Uterus (tissue), 3 donors: ENCODE measurements at regions not wholly inside any gene's neighbourhood (a gene's known extent, or its start where the extent isn't known, plus 50 kb on each side); places are given as distances from the start of the nearest gene placed in this dataset.

Source experiments
- DNase-seq, 2 donors: peaks; one replicate each; pipeline ENCODE4 v3.0.0-alpha.2; 2019 to 2020
- H3K27ac ChIP-seq, 2 donors: fragments of 200-600 bp; sonication (generic); 1 replicate in 1 of 2; 2 replicates in 1 of 2; pipeline ENCODE4 v1.5.1; 2016 to 2018
- H3K27me3 ChIP-seq, 2 donors: fragments of 200-600 bp; sonication (generic); one replicate each; pipeline ENCODE4 v1.5.1; 2018 to 2019; ENCODE audit warnings: control low read depth in 1 of 2
- H3K36me3 ChIP-seq, 2 donors: fragments of 200-600 bp; sonication (generic); one replicate each; pipeline ENCODE4 v1.5.1; 2019; ENCODE audit warnings: control low read depth in 1 of 2
- H3K4me1 ChIP-seq, 2 donors: fragments of 200-600 bp; sonication (generic); one replicate each; pipeline ENCODE4 v1.5.1; 2018 to 2019; ENCODE audit warnings: control low read depth in 1 of 2
- H3K4me3 ChIP-seq, 2 donors: fragments of 200-600 bp; sonication (generic); 1 replicate in 1 of 2; 2 replicates in 1 of 2; pipeline ENCODE4 v1.5.1; 2018 to 2019; ENCODE audit warnings: mild to moderate bottlenecking in 1 of 2
- H3K9me3 ChIP-seq, 2 donors: fragments of 200-600 bp; sonication (generic); one replicate each; pipeline ENCODE4 v1.5.1; 2019; ENCODE audit warnings: control low read depth in 1 of 2
- CTCF ChIP-seq, 4 experiments: fragments of 200-600 bp in 2 of 4; fragments of 450-650 bp in 2 of 4; sonication (generic) in 2 of 4; IDR thresholded peaks; one replicate each; pipeline ENCODE4 v1.5.1; 2016 to 2019; ENCODE audit warnings: antibody characterized with exemption in 4 of 4, mild to moderate bottlenecking in 2 of 4, moderate library complexity in 1 of 4
- POLR2A ChIP-seq, 2 donors: fragments of 450-650 bp; IDR thresholded peaks; one replicate each; pipeline ENCODE4 v1.6.1; 2016; ENCODE audit warnings: antibody characterized with exemption in 2 of 2, mild to moderate bottlenecking in 1 of 2, moderate library complexity in 1 of 2
- intact Hi-C: fragments of 100-400 bp; cut with DNase I; formaldehyde crosslinking; loops from one replicate; pipeline ENCODE4 v1.15.1; 2023; ENCODE audit warnings: low total_unique reads
- donor health status: DM: yes; HTN: yes; CAD: no.

- intact Hi-C loops = no loop called here
- no peak for DNase-seq
Measured at GRCh38 chr7:156175003-156175402, 362.7 kb upstream of the SHH start.

GRCh38 chr7:156174428-156174827 is 362.2 kb upstream of the SHH start:
- H3K4me3 ChIP-seq = no peak overlapping the region
- no peaks in the 10 kb centered on the region for H3K9me3 ChIP-seq
- no peak overlapping the region for H3K27ac ChIP-seq
- DNase-seq = no peak
- intact Hi-C loops = no loop called here
- no peaks in the 10 kb centered on the region for H3K36me3 ChIP-seq
- no peaks in the 10 kb centered on the region for H3K27me3 ChIP-seq
- no peaks in the 10 kb centered on the region for H3K4me1 ChIP-seq
- TF ChIP-seq CTCF (IDR thresholded peaks at IDR 0.05) (no peak), POLR2A (IDR thresholded peaks at IDR 0.05) (no peak)

More at GRCh38 chr7:156175003-156175402, 362.7 kb upstream of the SHH start:
- Histone ChIP-seq H3K4me1 (no peaks in the 10 kb centered on the region), H3K9me3 (no peaks in the 10 kb centered on the region), H3K27ac (no peak overlapping the region), H3K4me3 (no peak overlapping the region), H3K27me3 (no peaks in the 10 kb centered on the region), H3K36me3 (no peaks in the 10 kb centered on the region)
- TF ChIP-seq CTCF (IDR thresholded peaks at IDR 0.05) (no peak), POLR2A (IDR thresholded peaks at IDR 0.05) (no peak)

GRCh38 chr7:156173748-156174353 is 361.6 kb upstream of the SHH start:
- Histone ChIP-seq H3K4me3 (no peak overlapping the region), H3K27me3 (no peaks in the 10 kb centered on the region), H3K4me1 (no peaks in the 10 kb centered on the region), H3K27ac (no peak overlapping the region), H3K9me3 (no peaks in the 10 kb centered on the region), H3K36me3 (no peaks in the 10 kb centered on the region)
- intact Hi-C loops = no loop called here
- no peak for DNase-seq
- no peak for TF ChIP-seq POLR2A (IDR thresholded peaks at IDR 0.05)

- TF ChIP-seq CTCF (IDR thresholded peaks at IDR 0.05) (no peak), POLR2A (IDR thresholded peaks at IDR 0.05) (no peak)
- H3K27ac ChIP-seq = no peak overlapping the region
- no peaks in the 10 kb centered on the region for H3K4me1 ChIP-seq
- H3K9me3 ChIP-seq = no peaks in the 10 kb centered on the region
- H3K4me3 ChIP-seq = no peak overlapping the region
- no peak for DNase-seq
- H3K27me3 ChIP-seq = no peaks in the 10 kb centered on the region
- intact Hi-C loops = no loop called here
- no peaks in the 10 kb centered on the region for H3K36me3 ChIP-seq
Measured at GRCh38 chr7:156173346-156173745, 361.1 kb upstream of the SHH start.

GRCh38 chr7:156172638-156173037 is 360.4 kb upstream of the SHH start:
- intact Hi-C loops = no loop called here
- no peaks in the 10 kb centered on the region for H3K9me3 ChIP-seq
- H3K27ac ChIP-seq = no peak overlapping the region
- H3K36me3 ChIP-seq = no peaks in the 10 kb centered on the region
- H3K27me3 ChIP-seq = no peaks in the 10 kb centered on the region
- no peak overlapping the region for H3K4me3 ChIP-seq
- no peak for DNase-seq
- H3K4me1 ChIP-seq = no peaks in the 10 kb centered on the region
- TF ChIP-seq CTCF (IDR thresholded peaks at IDR 0.05) (no peak), POLR2A (IDR thresholded peaks at IDR 0.05) (no peak)
